ENCODE measurements at regions not wholly inside any gene's neighbourhood (a gene's known extent, or its start where the extent isn't known, plus 50 kb on each side); places are given as distances from the start of the nearest gene placed in this dataset.

DNA sequence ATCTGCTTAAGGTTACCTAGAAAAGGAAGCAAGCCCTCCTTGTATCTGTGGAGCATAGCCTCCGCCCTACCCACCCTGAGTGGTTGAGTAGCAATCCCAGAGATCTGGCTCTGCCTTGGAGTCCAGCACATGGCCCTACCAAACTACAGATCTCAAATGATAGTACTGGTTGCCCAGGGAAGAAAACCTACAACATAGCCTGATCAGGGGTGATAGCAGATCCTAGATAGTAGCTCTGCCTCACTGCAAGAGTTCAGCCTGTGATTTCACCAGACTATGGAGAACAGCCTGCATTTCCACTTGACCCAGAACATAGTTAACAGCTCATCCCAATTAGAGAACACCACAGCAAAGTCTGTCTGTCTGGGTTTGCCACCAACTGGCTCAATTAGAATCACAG is 279.5 kb downstream of the ETNK1 start:
- H3K9me3 ChIP-seq (ENCODE audit: severe bottlenecking): no peaks in the 10 kb centered on the region
- H3K27ac ChIP-seq: no peak overlapping the region
- H3K27me3 ChIP-seq (ENCODE audit: insufficient read depth, low read depth, severe bottlenecking): no peaks in the 10 kb centered on the region
- no peak for DNase-seq
- no peak overlapping the region for H3K4me3 ChIP-seq (ENCODE audit: low read depth, low read length)
- H3K36me3 ChIP-seq: no peaks in the 10 kb centered on the region
- TF ChIP-seq, protein P1, sequence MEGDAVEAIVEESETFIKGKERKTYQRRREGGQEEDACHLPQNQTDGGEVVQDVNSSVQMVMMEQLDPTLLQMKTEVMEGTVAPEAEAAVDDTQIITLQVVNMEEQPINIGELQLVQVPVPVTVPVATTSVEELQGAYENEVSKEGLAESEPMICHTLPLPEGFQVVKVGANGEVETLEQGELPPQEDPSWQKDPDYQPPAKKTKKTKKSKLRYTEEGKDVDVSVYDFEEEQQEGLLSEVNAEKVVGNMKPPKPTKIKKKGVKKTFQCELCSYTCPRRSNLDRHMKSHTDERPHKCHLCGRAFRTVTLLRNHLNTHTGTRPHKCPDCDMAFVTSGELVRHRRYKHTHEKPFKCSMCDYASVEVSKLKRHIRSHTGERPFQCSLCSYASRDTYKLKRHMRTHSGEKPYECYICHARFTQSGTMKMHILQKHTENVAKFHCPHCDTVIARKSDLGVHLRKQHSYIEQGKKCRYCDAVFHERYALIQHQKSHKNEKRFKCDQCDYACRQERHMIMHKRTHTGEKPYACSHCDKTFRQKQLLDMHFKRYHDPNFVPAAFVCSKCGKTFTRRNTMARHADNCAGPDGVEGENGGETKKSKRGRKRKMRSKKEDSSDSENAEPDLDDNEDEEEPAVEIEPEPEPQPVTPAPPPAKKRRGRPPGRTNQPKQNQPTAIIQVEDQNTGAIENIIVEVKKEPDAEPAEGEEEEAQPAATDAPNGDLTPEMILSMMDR (IDR thresholded peaks at IDR 0.05; ENCODE audit: low read depth, low read length): no peak

DNA sequence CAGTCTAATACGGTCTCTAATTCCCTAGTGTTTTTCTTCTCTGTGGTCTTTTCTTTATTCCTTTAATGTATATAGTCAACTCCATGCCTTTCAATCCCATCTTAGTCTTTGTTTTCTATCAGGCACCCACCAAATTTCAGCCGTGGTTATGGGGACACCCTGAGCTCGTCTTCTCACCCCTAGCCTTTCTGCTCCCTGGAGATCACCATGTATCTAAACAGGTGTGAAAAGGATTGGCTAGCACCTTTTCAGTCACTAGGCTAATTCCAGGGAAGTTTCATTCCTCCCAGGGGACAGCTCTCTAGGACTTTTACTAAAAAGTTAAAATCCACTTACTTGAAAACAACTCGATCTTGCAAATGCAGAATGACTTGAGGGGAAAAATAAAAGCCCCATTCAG is 291.3 kb downstream of the ETNK1 start:
- no peak overlapping the region for H3K27ac ChIP-seq
- TF ChIP-seq, protein P1 (IDR thresholded peaks at IDR 0.05; ENCODE audit: low read depth, low read length): no peak
- no peak overlapping the region for H3K4me3 ChIP-seq (ENCODE audit: low read depth, low read length)
- H3K36me3 ChIP-seq: no peaks in the 10 kb centered on the region
- H3K27me3 ChIP-seq (ENCODE audit: insufficient read depth, low read depth, severe bottlenecking): no peaks in the 10 kb centered on the region
- no peak for DNase-seq
- no peaks in the 10 kb centered on the region for H3K9me3 ChIP-seq (ENCODE audit: severe bottlenecking)

DNA sequence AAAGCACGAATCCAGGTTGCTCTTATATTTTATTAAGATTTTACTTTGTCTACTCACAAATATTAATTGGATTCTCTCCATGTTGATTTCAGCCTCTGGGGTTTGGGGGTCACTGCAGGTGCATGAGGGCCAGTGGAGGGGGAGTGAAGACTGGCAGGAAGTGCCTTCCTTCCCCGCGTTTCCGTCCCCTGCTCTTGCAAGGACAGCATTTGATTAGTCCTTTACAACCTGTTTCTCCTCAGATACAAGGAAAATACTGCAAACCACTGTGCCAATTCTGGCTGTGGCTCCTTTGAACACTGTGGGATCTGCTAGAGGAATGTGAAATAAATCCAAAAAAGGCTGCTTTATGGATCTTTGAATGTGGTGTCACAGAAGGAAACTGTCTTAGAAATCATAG is 291.8 kb downstream of the ETNK1 start:
- Histone ChIP-seq H3K27ac (no peak overlapping the region), H3K36me3 (no peaks in the 10 kb centered on the region), H3K27me3 (ENCODE audit: insufficient read depth, low read depth, severe bottlenecking) (no peaks in the 10 kb centered on the region), H3K4me3 (ENCODE audit: low read depth, low read length) (no peak overlapping the region), H3K9me3 (ENCODE audit: severe bottlenecking) (no peaks in the 10 kb centered on the region)
- no peak for DNase-seq
- TF ChIP-seq, protein P1 (IDR thresholded peaks at IDR 0.05; ENCODE audit: low read depth, low read length): no peak

DNA sequence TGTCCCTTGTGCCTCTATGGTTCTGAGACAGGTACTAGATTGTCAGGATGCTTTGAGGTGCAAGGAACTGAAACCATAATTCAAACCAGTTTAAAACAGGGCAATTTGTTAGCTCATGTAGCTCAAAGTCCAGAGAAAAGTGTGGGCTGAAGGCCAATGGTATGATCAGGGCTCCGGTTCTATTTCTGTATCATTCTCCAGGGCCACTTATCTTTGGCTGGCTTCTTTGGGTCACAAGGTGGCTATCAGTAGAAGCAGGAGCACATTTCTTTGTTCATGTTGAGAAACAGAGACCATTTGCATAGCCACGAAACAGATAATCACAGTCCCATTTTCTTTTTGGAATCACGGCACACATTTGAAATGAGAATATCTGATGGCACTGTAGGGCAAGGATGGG is 294.9 kb downstream of the ETNK1 start:
- Histone ChIP-seq H3K36me3 (no peaks in the 10 kb centered on the region), H3K27ac (no peak overlapping the region), H3K4me3 (ENCODE audit: low read depth, low read length) (no peak overlapping the region), H3K27me3 (ENCODE audit: insufficient read depth, low read depth, severe bottlenecking) (no peaks in the 10 kb centered on the region), H3K9me3 (ENCODE audit: severe bottlenecking) (no peaks in the 10 kb centered on the region)
- TF ChIP-seq, protein P1 (IDR thresholded peaks at IDR 0.05; ENCODE audit: low read depth, low read length): no peak
- no peak for DNase-seq

DNA sequence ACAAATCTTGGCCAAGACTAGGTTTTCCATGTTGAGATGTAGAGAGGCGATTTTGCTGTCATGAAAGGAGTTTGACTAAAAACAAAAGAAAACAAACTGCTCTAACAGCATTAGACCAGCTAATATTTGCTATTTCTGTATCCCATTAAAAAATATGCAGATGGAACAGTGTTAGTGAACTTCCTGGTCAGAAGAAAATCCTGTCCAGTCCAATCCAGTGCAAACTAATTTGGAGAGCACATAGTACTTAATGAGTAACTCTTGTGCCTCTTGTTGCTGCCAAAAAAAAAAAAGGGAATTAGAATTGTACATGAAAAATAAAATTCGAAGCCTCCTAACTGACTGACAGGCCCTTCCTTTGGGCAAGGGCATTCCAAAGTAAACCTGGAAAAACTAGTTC is 298.8 kb downstream of the ETNK1 start:
- H3K36me3 ChIP-seq: no peaks in the 10 kb centered on the region
- TF ChIP-seq, protein P1 (IDR thresholded peaks at IDR 0.05; ENCODE audit: low read depth, low read length): no peak
- no peak overlapping the region for H3K4me3 ChIP-seq (ENCODE audit: low read depth, low read length)
- no peak for DNase-seq
- H3K27ac ChIP-seq: no peak overlapping the region
- H3K27me3 ChIP-seq (ENCODE audit: insufficient read depth, low read depth, severe bottlenecking): no peaks in the 10 kb centered on the region
- no peaks in the 10 kb centered on the region for H3K9me3 ChIP-seq (ENCODE audit: severe bottlenecking)

DNA sequence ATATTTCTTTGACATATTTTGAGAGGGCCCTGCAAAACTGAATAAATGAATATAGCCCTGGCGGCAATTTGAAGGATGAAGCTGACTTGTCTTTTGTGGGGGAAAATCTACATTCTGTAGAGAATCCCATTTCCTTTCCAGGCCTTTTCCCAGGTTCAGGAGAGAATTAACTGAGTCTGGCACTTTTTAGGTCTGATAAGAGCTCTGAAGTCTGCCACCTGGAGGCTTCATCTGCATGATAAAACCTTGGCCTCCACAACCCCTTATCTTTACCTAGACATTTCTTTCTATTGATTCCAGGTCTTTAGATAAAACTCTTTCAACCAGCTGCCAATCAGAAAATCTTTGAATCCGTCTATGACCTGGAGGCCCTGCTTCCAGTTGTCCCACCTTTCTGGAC is 299.4 kb downstream of the ETNK1 start:
- H3K9me3 ChIP-seq (ENCODE audit: severe bottlenecking): no peaks in the 10 kb centered on the region
- H3K36me3 ChIP-seq: no peaks in the 10 kb centered on the region
- H3K27me3 ChIP-seq (ENCODE audit: insufficient read depth, low read depth, severe bottlenecking): no peaks in the 10 kb centered on the region
- H3K4me3 ChIP-seq (ENCODE audit: low read depth, low read length): no peak overlapping the region
- TF ChIP-seq, protein P1 (IDR thresholded peaks at IDR 0.05; ENCODE audit: low read depth, low read length): no peak
- no peak overlapping the region for H3K27ac ChIP-seq
- DNase-seq: no peak

Data from WERI-Rb-1 (cell line).